K562 (cell line): ENCODE measurements at regions not wholly inside any gene's neighbourhood (a gene's known extent, or its start where the extent isn't known, plus 50 kb on each side); places are given as distances from the start of the nearest gene placed in this dataset.

Experiments used
- ATAC-seq: fragments of 200-7000 bp; cut with Tn5 transposase; 3 replicates; pipeline ENCODE4 v1.9.1; 2020; ENCODE audit warnings: moderate library complexity
- BruUV-seq: library from RNA; stranded (reverse); fragments of 400-500 nt; replicated peaks from 2 replicates; lab custom pipeline; 2021; lab: Mats Ljungman, UMichigan
- CTCF ChIA-PET: fragments of 300-600 bp; formaldehyde crosslinking; extraction: SDS; loops from one replicate; lab custom pipeline; 2021; ENCODE audit warnings: low intra/inter-chr PET ratio; lab: Yijun Ruan, JAX
- POLR2A ChIA-PET: fragments of 300-600, 350-650 bp; sonication (Branson Sonifier 250); formaldehyde crosslinking; extraction: SDS; loops from one replicate; lab custom pipeline; 2021; ENCODE audit warnings: antibody characterized with exemption, inconsistent platforms; lab: Yijun Ruan, JAX
- DNase-seq, 4 experiments: peaks; one replicate each; pipeline versions ENCODE4 v3.0.0 to v3.0.0-alpha.2; 2011 to 2018; ENCODE audit warnings: low spot score in 3 of 4, mixed read lengths in 3 of 4; ENCODE audit errors: extremely low read depth in 1 of 4
- FAIRE-seq: peaks from 2 replicates; lab custom pipeline; 2011; peaks lifted over from hg19 to GRCh38; lab: Jason Lieb, UNC
- H2AFZ ChIP-seq: 2 replicates; pipeline ENCODE4 v1.6.0; 2011; ENCODE audit warnings: low read depth, low read length, control low read depth, inconsistent platforms
- H3K27ac ChIP-seq: fragments of 200-600 bp; 3 replicates; pipeline ENCODE4 v1.8.0; 2011; ENCODE audit warnings: low read depth, mild to moderate bottlenecking, control low read depth, inconsistent platforms, low read length, moderate library complexity, mixed read lengths; ENCODE audit errors: extremely low read depth
- H3K27me3 ChIP-seq, 2 experiments: fragments of 300-600 bp in 1 of 2; 2 replicates in 1 of 2; 3 replicates in 1 of 2; pipeline versions ENCODE4 v1.6.0 to v1.8.0; 2011; ENCODE audit warnings: inconsistent platforms in 2 of 2, low read length in 2 of 2, mild to moderate bottlenecking in 1 of 2, mixed read lengths in 1 of 2, moderate library complexity in 1 of 2; ENCODE audit not compliant: control insufficient read depth in 2 of 2, insufficient read depth in 2 of 2
- H3K36me3 ChIP-seq: fragments of 300-600 bp; 3 replicates; pipeline ENCODE4 v1.8.0; 2011; ENCODE audit warnings: mild to moderate bottlenecking, low read length, inconsistent platforms; ENCODE audit not compliant: control insufficient read depth, insufficient read depth
- H3K4me1 ChIP-seq, 2 experiments: fragments of 200-600 bp in 1 of 2; replicated peaks in 1 of 2; 2 replicates in 1 of 2; 3 replicates in 1 of 2; pipeline versions ENCODE4 v1.5.1 to v1.8.0; 2011; ENCODE audit warnings: inconsistent platforms in 2 of 2, low read length in 2 of 2, mild to moderate bottlenecking in 1 of 2, mixed read lengths in 1 of 2, moderate library complexity in 1 of 2; ENCODE audit not compliant: control insufficient read depth in 2 of 2, insufficient read depth in 2 of 2
- H3K4me2 ChIP-seq: 2 replicates; pipeline ENCODE4 v1.6.1; 2011; ENCODE audit warnings: low read length, control low read depth, inconsistent platforms, mixed read lengths; ENCODE audit not compliant: insufficient read depth
- H3K4me3 ChIP-seq: fragments of 200-600 bp; sonication (generic), shearing (Covaris generic); 2 replicates; pipeline ENCODE4 v1.5.1; 2016; ENCODE audit warnings: control low read depth, inconsistent platforms
- H3K79me2 ChIP-seq: fragments of 200-600 bp; 3 replicates; pipeline ENCODE4 v1.8.0; 2011; ENCODE audit warnings: low read length, inconsistent platforms; ENCODE audit not compliant: control insufficient read depth, insufficient read depth
- H3K9ac ChIP-seq, 2 experiments: 2 replicates each; pipeline versions ENCODE4 v1.6.0 to v1.6.1; 2011; ENCODE audit warnings: low read depth in 2 of 2, low read length in 2 of 2, control low read depth in 1 of 2, inconsistent platforms in 1 of 2, mild to moderate bottlenecking in 1 of 2, mixed read lengths in 1 of 2; ENCODE audit not compliant: insufficient read depth in 1 of 2
- H3K9me1 ChIP-seq: one replicate; pipeline ENCODE4 v1.6.0; 2011; ENCODE audit warnings: inconsistent platforms, mild to moderate bottlenecking, low read length, moderate library complexity; ENCODE audit not compliant: control insufficient read depth, insufficient read depth
- H3K9me3 ChIP-seq: replicated peaks from 2 replicates; pipeline ENCODE4 v1.5.1; 2011; ENCODE audit warnings: low read depth, low read length, inconsistent platforms; ENCODE audit not compliant: control insufficient read depth, insufficient read depth
- H4K20me1 ChIP-seq: replicated peaks from 2 replicates; pipeline ENCODE4 v1.6.1; 2011; ENCODE audit warnings: low read length, inconsistent platforms, mixed read lengths; ENCODE audit not compliant: control insufficient read depth, insufficient read depth
- CTCF ChIP-seq, 3 experiments: IDR thresholded peaks in 2 of 3; conservative IDR thresholded peaks in 1 of 3; 2 replicates each; pipeline ENCODE4 v1.5.1; 2011 to 2012; ENCODE audit warnings: low read length in 3 of 3, mild to moderate bottlenecking in 3 of 3, control low read depth in 2 of 3, improper control_type of control experiment in 1 of 3, inconsistent platforms in 1 of 3, low read depth in 1 of 3, mixed read lengths in 1 of 3, moderate library complexity in 1 of 3; ENCODE audit not compliant: insufficient read depth in 2 of 3
- DEAF1 ChIP-seq: fragments of 450-650 bp; formaldehyde crosslinking; IDR thresholded peaks from 2 replicates; pipeline ENCODE4 v1.4.0; 2020; ENCODE audit warnings: mild to moderate bottlenecking, moderate library complexity
- ETV6 ChIP-seq, 3 experiments: fragments of 150-350 bp in 1 of 3; sonication (generic) in 1 of 3; formaldehyde crosslinking in 1 of 3; IDR thresholded peaks; 2 replicates each; pipeline versions ENCODE4 v1.6.1 to v1.8.0; 2014 to 2022; ENCODE audit warnings: borderline replicate concordance in 2 of 3, low read depth in 2 of 3, antibody characterized with exemption in 1 of 3, low read length in 1 of 3, mild to moderate bottlenecking in 1 of 3, missing genetic modification reagents in 1 of 3
- RAD21 ChIP-seq, 2 experiments: fragments of 250-450 bp in 1 of 2; fragments of 450-650 bp in 1 of 2; sonication (Bioruptor Pico) in 1 of 2; formaldehyde crosslinking in 1 of 2; IDR thresholded peaks in 1 of 2; conservative IDR thresholded peaks in 1 of 2; 2 replicates each; pipeline versions ENCODE4 v1.4.0 to v1.8.0; 2020 to 2022; ENCODE audit warnings: mild to moderate bottlenecking in 2 of 2, moderate library complexity in 1 of 2
- RFX7 ChIP-seq: fragments of 250-450 bp; sonication (Bioruptor Pico); IDR thresholded peaks from 2 replicates; pipeline ENCODE4 v1.5.1; 2021; ENCODE audit warnings: mild to moderate bottlenecking
- SMC3 ChIP-seq: conservative IDR thresholded peaks from 2 replicates; pipeline ENCODE4 v1.6.1; 2011; ENCODE audit warnings: low read depth, low read length, improper control_type of control experiment; ENCODE audit not compliant: insufficient read depth
- ZFP36 ChIP-seq: fragments of 150-350 bp; IDR thresholded peaks from 2 replicates; pipeline ENCODE4 v1.6.1; 2018; ENCODE audit warnings: low read length, low read depth; ENCODE audit not compliant: partially characterized antibody
- WGBS: fragments of 100-300 bp; shearing (Covaris generic); methylation state at CpG from one replicate; pipeline ENCODE4 v1.1.6; 2016; ENCODE audit warnings: low coverage, mixed read lengths; ENCODE audit not compliant: insufficient coverage; ENCODE audit errors: missing lambda C conversion rate; 5-methylcytosine and 5-hydroxymethylcytosine counted together
- in situ Hi-C: fragments of 300-500 bp; cut with MboI; formaldehyde crosslinking; loops from 4 replicates; pipeline ENCODE4 v1.15.0; 2018; ENCODE audit warnings: inconsistent platforms, mixed read lengths
- intact Hi-C: fragments of 100-400 bp; cut with micrococcal nuclease; formaldehyde crosslinking; loops from 2 replicates; pipeline ENCODE4 v1.14.2; 2022

DNA sequence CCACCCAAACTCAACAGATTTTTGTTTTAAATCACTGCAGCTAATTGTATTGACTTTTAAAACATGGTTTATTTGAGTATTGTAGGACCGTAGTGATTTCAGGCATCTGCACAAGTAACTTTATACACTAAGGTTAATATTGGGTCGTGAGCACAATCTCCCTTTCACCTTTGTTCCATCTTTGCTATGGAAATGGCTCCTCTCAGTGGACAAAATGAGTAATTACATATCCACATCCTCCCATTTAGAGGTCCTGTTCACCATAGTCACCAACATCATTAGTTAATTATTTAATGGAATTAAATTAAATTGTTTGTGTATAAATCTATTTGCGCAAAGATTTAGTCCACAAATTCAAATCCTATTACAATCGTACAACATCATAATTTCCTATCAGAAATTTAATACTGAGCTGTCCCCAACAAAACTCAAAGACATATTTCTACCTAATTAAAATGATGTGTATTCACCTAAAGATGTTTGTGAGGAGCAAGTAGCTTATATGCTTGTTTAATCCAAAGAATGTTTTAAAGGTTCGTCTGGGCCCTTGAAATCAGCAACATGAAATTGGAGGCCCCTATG is 173.0 kb upstream of the DAPK1 start:
- Histone ChIP-seq H3K9ac (no peak overlapping the region), H4K20me1 (no peaks in the 10 kb centered on the region), H3K4me2 (no peak overlapping the region), H3K9me3 (no peaks in the 10 kb centered on the region), H3K9me1 (no peaks in the 10 kb centered on the region), H3K4me3 (no peak overlapping the region), H3K27me3 (peaks cover 0 to 7% of the 10 kb centered on the region in 2 experiments; a peak in 2 of 5 replicates), H3K36me3 (no peaks in the 10 kb centered on the region), H2AFZ (no peak overlapping the region), H3K79me2 (no peaks in the 10 kb centered on the region), H3K4me1 (no peaks in the 10 kb centered on the region), H3K27ac (no peak overlapping the region)
- in situ Hi-C loops (loop anchor here (10.0 to 25.0 kb wide), 2 partner anchors 488 to 840 kb away; no protein-coding TSS in a partner anchor), intact Hi-C loops (loop anchor here (1.0 to 5.0 kb wide), 3 partner anchors 687 to 912 kb away; no protein-coding TSS in a partner anchor)
- 0% methylated on average over 5 of the region's 5 CpGs for WGBS
- CTCF ChIA-PET: interaction anchor here (0.8 to 2.0 kb wide), 4 partner anchors 838 to 910 kb away, joined by 4 to 10 read pairs (median 6); no protein-coding TSS in a partner anchor
- ATAC-seq (peak; percentile 71), FAIRE-seq (peak; percentile 63), DNase-seq (peak; percentile 44 to 54 (median 52))
- POLR2A ChIA-PET: no interaction called here
- no TSS peak for BruUV-seq
- TF ChIP-seq RFX7 (CRISPR knock-in tag) (no peak), CTCF (IDR thresholded peaks at IDR 0.05 in 2 of 3, conservative IDR thresholded peaks at IDR 0.05 in 1 of 3; ENCODE audit: insufficient read depth in 2 of 3, low read depth in 1 of 3, low read length in 3 of 3) (peak; percentile 47 to 73 (median 55); a peak in 5 of 6 replicates), ETV6 (IDR thresholded peaks at IDR 0.05; ENCODE audit: borderline replicate concordance in 1 of 2, low read depth in 2 of 2, low read length in 1 of 2) (no peak), ETV6 (CRISPR knock-in tag; IDR thresholded peaks at IDR 0.05; ENCODE audit: borderline replicate concordance) (no peak), ZFP36 (no peak), SMC3 (peak; percentile 62), DEAF1 (peak; percentile 56), RAD21 (CRISPR knock-in tag; conservative IDR thresholded peaks at IDR 0.05 in 1 of 2, IDR thresholded peaks at IDR 0.05 in 1 of 2) (peak; percentile 79 to 87)
